Spleen (tissue), 11 donors: ENCODE measurements at regions not wholly inside any gene's neighbourhood (a gene's known extent, or its start where the extent isn't known, plus 50 kb on each side); places are given as distances from the start of the nearest gene placed in this dataset.

Experiments
- DNase-seq: peaks from one replicate; pipeline ENCODE4 v3.0.0-alpha.2; 2020
- H3K27ac ChIP-seq, 8 donors: fragments of 200-600 bp; sonication (generic) in 7 of 8; 1 replicate in 4 of 8; 2 replicates in 4 of 8; pipeline versions ENCODE4 v1.5.0 to v1.8.0; 2016 to 2021; ENCODE audit warnings: inconsistent platforms in 4 of 8, mild to moderate bottlenecking in 4 of 8, moderate library complexity in 1 of 8
- H3K27me3 ChIP-seq, 7 donors: fragments of 200-600 bp; sonication (generic) in 6 of 7; replicated peaks in 1 of 7; 1 replicate in 4 of 7; 2 replicates in 3 of 7; pipeline versions ENCODE4 v1.5.0 to v1.8.0; 2016 to 2021; ENCODE audit warnings: inconsistent platforms in 3 of 7, mild to moderate bottlenecking in 1 of 7
- H3K36me3 ChIP-seq, 6 donors: fragments of 200-600 bp; sonication (generic) in 5 of 6; 1 replicate in 4 of 6; 2 replicates in 2 of 6; pipeline versions ENCODE4 v1.5.0 to v1.8.0; 2016 to 2021; ENCODE audit warnings: inconsistent platforms in 2 of 6
- H3K4me1 ChIP-seq, 6 donors: fragments of 200-600 bp; sonication (generic) in 5 of 6; 1 replicate in 3 of 6; 2 replicates in 3 of 6; pipeline versions ENCODE4 v1.5.0 to v1.8.0; 2016 to 2021; ENCODE audit warnings: inconsistent platforms in 3 of 6
- H3K4me3 ChIP-seq, 8 donors: fragments of 200-600 bp; sonication (generic) in 7 of 8; 1 replicate in 4 of 8; 2 replicates in 4 of 8; pipeline versions ENCODE4 v1.5.0 to v1.8.0; 2016 to 2021; ENCODE audit warnings: inconsistent platforms in 4 of 8, mild to moderate bottlenecking in 4 of 8, moderate library complexity in 2 of 8
- H3K9me3 ChIP-seq, 8 donors: fragments of 200-600 bp; sonication (generic) in 7 of 8; 1 replicate in 4 of 8; 2 replicates in 4 of 8; pipeline versions ENCODE4 v1.5.0 to v1.8.0; 2016 to 2021; ENCODE audit warnings: inconsistent platforms in 4 of 8
- CTCF ChIP-seq, 11 experiments: fragments of 200-600 bp in 7 of 11; fragments of 450-650 bp in 4 of 11; sonication (generic) in 4 of 11; IDR thresholded peaks in 8 of 11; conservative IDR thresholded peaks in 3 of 11; 1 replicate in 7 of 11; 2 replicates in 4 of 11; pipeline versions ENCODE4 v1.4.0 to v1.8.0; 2016 to 2021; ENCODE audit warnings: antibody characterized with exemption in 11 of 11, inconsistent platforms in 4 of 11, mild to moderate bottlenecking in 1 of 11
- POLR2A ChIP-seq, 3 donors: fragments of 450-650 bp; IDR thresholded peaks; one replicate each; pipeline ENCODE4 v1.5.1; 2017; ENCODE audit warnings: antibody characterized with exemption in 3 of 3, mild to moderate bottlenecking in 1 of 3
- POLR2AphosphoS5 ChIP-seq, 3 donors: sonication (generic); formaldehyde crosslinking; IDR thresholded peaks; one replicate each; pipeline ENCODE4 v1.5.1; 2017; ENCODE audit warnings: antibody characterized with exemption in 3 of 3
- WGBS, 5 donors: extraction: QIAGEN DNeasy Blood & Tissue Kit in 3 of 5; methylation state at CpG; one replicate each; pipeline versions ENCODE4 v1.1.5 to v1.1.7; 2013 to 2018; 5-methylcytosine and 5-hydroxymethylcytosine counted together
- intact Hi-C: fragments of 100-400 bp; cut with DNase I; formaldehyde crosslinking; loops from one replicate; pipeline ENCODE4 v1.15.0; 2023; ENCODE audit warnings: low total_unique reads
- donor health status: healthy with polysubstance abuse.
- donor health status: DM: no; HTN: no; CAD: no; lungs with moderate emphysema.
- donor health status: DM: no; HTN: no; CAD: no.
- donor health status: Bipolar disorder and iron deficiency.
- donor health status: healthy.
- donor health status: DM: no; HTN: no; CAD: no.
- donor health status: DM: yes; HTN: yes; CAD: no.

- no peaks in the 10 kb centered on the region for H3K4me1 ChIP-seq
- H3K4me3 ChIP-seq = no peak overlapping the region
- H3K9me3 ChIP-seq = peaks cover 0 to 37% (median 16%) of the 10 kb centered on the region in 8 donors
- no peaks in the 10 kb centered on the region for H3K36me3 ChIP-seq
- TF ChIP-seq CTCF (IDR thresholded peaks at IDR 0.05 in 8 of 11, conservative IDR thresholded peaks at IDR 0.05 in 3 of 11) (no peak), POLR2A (IDR thresholded peaks at IDR 0.05) (no peak)
- no peak overlapping the region for H3K27ac ChIP-seq
- H3K27me3 ChIP-seq = no peaks in the 10 kb centered on the region
- WGBS, 5 donors = 84 to 93% (median 88%) methylated on average over 3 of the region's 3 CpGs
- intact Hi-C loops = no loop called here
- DNase-seq = no peak
Observed at GRCh38 chr6:164290101-164290500, 875.6 kb downstream of the QKI start.

DNA sequence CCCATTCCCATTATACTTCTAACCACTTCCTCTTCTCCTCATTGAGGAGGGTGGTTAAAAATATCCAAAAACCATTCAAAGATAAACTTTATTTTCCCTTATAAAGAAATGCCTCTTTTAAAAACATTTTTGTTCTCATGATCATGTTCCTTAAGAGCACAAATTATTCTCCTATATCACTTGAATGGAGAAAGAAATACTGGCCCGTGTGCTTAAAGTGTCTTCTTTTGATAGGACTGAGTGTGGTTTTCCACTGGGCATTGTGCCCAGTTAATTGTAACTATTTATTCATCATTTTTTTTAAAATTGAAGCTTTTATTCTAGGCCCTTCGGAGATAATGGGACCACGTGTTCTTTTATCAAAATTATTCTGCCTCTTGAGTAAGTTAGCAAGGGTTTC is 871.5 kb downstream of the QKI start:
- Histone ChIP-seq H3K36me3 (no peaks in the 10 kb centered on the region), H3K27me3 (no peaks in the 10 kb centered on the region), H3K4me1 (no peaks in the 10 kb centered on the region), H3K4me3 (no peak overlapping the region), H3K9me3 (peaks cover 0 to 15% (median 5%) of the 10 kb centered on the region in 8 donors), H3K27ac (no peak overlapping the region)
- WGBS, 5 donors = 29 to 63% (median 51%) methylated on average over 3 of the region's 3 CpGs
- intact Hi-C loops = no loop called here
- no peak for DNase-seq
- no peak for TF ChIP-seq POLR2AphosphoS5 (IDR thresholded peaks at IDR 0.05)

DNA sequence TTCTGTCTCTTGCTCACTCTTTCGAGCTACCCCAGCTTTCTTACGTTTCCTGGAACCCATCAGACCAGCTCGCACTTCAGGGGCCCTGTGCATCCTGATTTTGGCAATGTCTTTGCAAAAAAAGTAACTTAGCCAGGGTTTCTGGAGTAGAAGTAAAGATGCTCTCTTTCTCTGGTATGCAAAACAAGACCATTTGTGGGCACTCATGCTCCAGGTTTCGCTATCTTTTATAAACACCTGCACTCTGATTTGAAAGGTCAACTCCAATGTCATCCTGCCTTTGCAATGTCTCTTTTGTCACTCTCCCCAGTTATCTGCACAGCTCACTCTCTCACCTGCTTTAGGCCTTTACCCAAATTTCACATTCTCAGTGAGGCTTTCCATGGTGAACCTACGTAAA is 869.1 kb downstream of the QKI start:
- intact Hi-C loops = no loop called here
- no peak overlapping the region for H3K27ac ChIP-seq
- no peaks in the 10 kb centered on the region for H3K36me3 ChIP-seq
- peaks cover 0 to 22% (median 3%) of the 10 kb centered on the region in 8 donors for H3K9me3 ChIP-seq
- TF ChIP-seq CTCF (IDR thresholded peaks at IDR 0.05 in 8 of 11, conservative IDR thresholded peaks at IDR 0.05 in 3 of 11) = no peak
- no peak for TF ChIP-seq POLR2AphosphoS5 (IDR thresholded peaks at IDR 0.05)
- no peak for TF ChIP-seq POLR2A (IDR thresholded peaks at IDR 0.05)
- WGBS, 5 donors = 74 to 86% (median 79%) methylated on average over 5 of the region's 5 CpGs
- no peaks in the 10 kb centered on the region for H3K27me3 ChIP-seq
- no peaks in the 10 kb centered on the region for H3K4me1 ChIP-seq
- no peak for DNase-seq
- H3K4me3 ChIP-seq = no peak overlapping the region

DNA sequence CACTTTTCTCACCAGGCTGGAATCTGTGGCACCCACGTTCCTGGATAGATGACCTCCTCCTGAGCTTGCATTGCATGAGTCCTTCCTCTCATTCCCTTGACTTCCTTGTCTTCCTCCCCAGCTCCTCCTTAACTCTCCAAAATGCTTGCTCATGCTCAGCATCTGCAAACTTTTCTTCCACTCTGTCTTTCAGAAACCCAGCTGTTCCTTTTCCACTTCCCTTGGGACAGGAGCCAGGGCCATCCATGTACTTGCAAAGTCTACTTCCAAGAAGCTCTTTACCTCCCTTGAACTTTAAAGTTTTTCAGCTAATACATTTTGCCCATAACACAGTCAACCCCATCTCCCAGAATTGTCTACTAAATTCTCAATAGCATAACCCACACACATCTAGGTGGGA is 861.7 kb downstream of the QKI start:
- H3K4me3 ChIP-seq = no peak overlapping the region
- DNase-seq = no peak
- TF ChIP-seq POLR2AphosphoS5 (IDR thresholded peaks at IDR 0.05) = no peak
- no peak for TF ChIP-seq POLR2A (IDR thresholded peaks at IDR 0.05)
- no peak for TF ChIP-seq CTCF (IDR thresholded peaks at IDR 0.05 in 8 of 11, conservative IDR thresholded peaks at IDR 0.05 in 3 of 11)
- 40 to 69% (median 46%) methylated on average over 1 of the region's 1 CpG for WGBS, 5 donors
- H3K9me3 ChIP-seq = peaks cover 0 to 39% (median 9%) of the 10 kb centered on the region in 8 donors
- intact Hi-C loops = no loop called here
- no peaks in the 10 kb centered on the region for H3K36me3 ChIP-seq
- H3K4me1 ChIP-seq = no peaks in the 10 kb centered on the region
- H3K27me3 ChIP-seq = no peaks in the 10 kb centered on the region
- H3K27ac ChIP-seq = no peak overlapping the region

GRCh38 chr6:164275773-164276172 is 861.3 kb downstream of the QKI start:
- H3K36me3 ChIP-seq = no peaks in the 10 kb centered on the region
- no peaks in the 10 kb centered on the region for H3K4me1 ChIP-seq
- no peak for TF ChIP-seq POLR2AphosphoS5 (IDR thresholded peaks at IDR 0.05)
- TF ChIP-seq POLR2A (IDR thresholded peaks at IDR 0.05) = no peak
- no peak for TF ChIP-seq CTCF (IDR thresholded peaks at IDR 0.05 in 8 of 11, conservative IDR thresholded peaks at IDR 0.05 in 3 of 11)
- no peak overlapping the region for H3K27ac ChIP-seq
- H3K4me3 ChIP-seq = no peak overlapping the region
- intact Hi-C loops = no loop called here
- no peaks in the 10 kb centered on the region for H3K27me3 ChIP-seq
- peaks cover 0 to 39% (median 9%) of the 10 kb centered on the region in 8 donors for H3K9me3 ChIP-seq
- DNase-seq = no peak
- WGBS, 5 donors = 78 to 93% (median 85%) methylated on average over 1 of the region's 1 CpG
